Panc1 (cell line): ENCODE measurements at regions not wholly inside any gene's neighbourhood (a gene's known extent, or its start where the extent isn't known, plus 50 kb on each side); places are given as distances from the start of the nearest gene placed in this dataset.

Experiments
- ATAC-seq: fragments of 200-7000 bp; cut with Tn5 transposase; 2 replicates; pipeline ENCODE4 v1.9.1; 2020; ENCODE audit warnings: mild to moderate bottlenecking, moderate library complexity
- BruUV-seq: library from RNA; stranded (reverse); fragments of 400-500 nt; replicated peaks from 2 replicates; lab custom pipeline; 2021; lab: Mats Ljungman, UMichigan
- CTCF ChIA-PET: fragments of 300-600 bp; sonication (Branson Sonifier 250); formaldehyde crosslinking; loops from one replicate; lab custom pipeline; 2022; ENCODE audit warnings: antibody characterized with exemption; lab: Charles Lee
- POLR2A ChIA-PET: fragments of 300-600 bp; sonication (Branson Sonifier 250); formaldehyde crosslinking; loops from one replicate; lab custom pipeline; 2022; ENCODE audit warnings: antibody characterized with exemption; lab: Charles Lee
- DNase-seq: peaks from one replicate; pipeline ENCODE4 v3.0.0-alpha.2; 2010; ENCODE audit warnings: low read depth, low spot score
- H3K27ac ChIP-seq: 2 replicates; pipeline ENCODE4 v1.5.1; 2011; ENCODE audit warnings: mild to moderate bottlenecking, low read length, inconsistent platforms
- H3K27me3 ChIP-seq: fragments of 200-500 bp; sonication (Bioruptor generic); 2 replicates; pipeline ENCODE4 v1.6.0; 2014; ENCODE audit warnings: low read length, inconsistent platforms; ENCODE audit not compliant: control insufficient read depth, insufficient read depth
- H3K36me3 ChIP-seq: fragments of 200-500 bp; sonication (Bioruptor generic); 2 replicates; pipeline ENCODE4 v1.5.1; 2014; ENCODE audit warnings: inconsistent platforms, mild to moderate bottlenecking, low read length, moderate library complexity; ENCODE audit not compliant: control insufficient read depth, insufficient read depth
- H3K4me1 ChIP-seq: 2 replicates; pipeline ENCODE4 v1.5.1; 2011; ENCODE audit warnings: inconsistent platforms, mild to moderate bottlenecking, low read length, moderate library complexity; ENCODE audit not compliant: control insufficient read depth, insufficient read depth
- H3K4me3 ChIP-seq, 2 experiments: 2 replicates each; pipeline ENCODE4 v1.5.1; 2011 to 2012; ENCODE audit warnings: low read depth in 2 of 2, low read length in 2 of 2, mild to moderate bottlenecking in 2 of 2, inconsistent platforms in 1 of 2, moderate library complexity in 1 of 2
- H3K9me3 ChIP-seq: fragments of 200-500 bp; sonication (Bioruptor generic); 2 replicates; pipeline ENCODE4 v1.5.1; 2014; ENCODE audit warnings: low read depth, mild to moderate bottlenecking, inconsistent platforms, low read length, moderate library complexity; ENCODE audit not compliant: control insufficient read depth, insufficient read depth
- POLR2AphosphoS5 ChIP-seq: IDR thresholded peaks from 2 replicates; pipeline ENCODE4 v1.6.1; 2012; ENCODE audit warnings: mild to moderate bottlenecking, low read depth, low read length, moderate library complexity
- SIN3A ChIP-seq: IDR thresholded peaks from 2 replicates; pipeline ENCODE4 v1.6.1; 2012; ENCODE audit warnings: low read depth, mild to moderate bottlenecking, low read length, moderate library complexity, borderline replicate concordance; ENCODE audit not compliant: insufficient read depth
- TCF7L2 ChIP-seq: IDR thresholded peaks from 2 replicates; pipeline ENCODE4 v1.6.1; 2011; ENCODE audit warnings: mild to moderate bottlenecking, low read depth, low read length, inconsistent platforms
- in situ Hi-C: cut with HindIII; loops from 2 replicates; pipeline ENCODE4 v1.10.0; 2016; ENCODE audit warnings: low sequenced_read_pairs, low pct_unique_long_range_greater_than_20kb
- intact Hi-C: fragments of 100-400 bp; cut with micrococcal nuclease; formaldehyde crosslinking; loops from one replicate; pipeline ENCODE4 v1.10.0; 2022; ENCODE audit not compliant: unreplicated experiment
- TF ChIP-seq, protein P1 (sequence below), 2 experiments: IDR thresholded peaks; 2 replicates each; pipeline ENCODE4 v1.6.1; 2011 to 2012; ENCODE audit warnings: low read depth in 2 of 2, control low read depth in 1 of 2, low read length in 1 of 2, mild to moderate bottlenecking in 1 of 2, moderate library complexity in 1 of 2; ENCODE audit not compliant: insufficient read depth in 1 of 2
- TF ChIP-seq, protein P2 (sequence below): fragments of 450-650 bp; IDR thresholded peaks from 2 replicates; pipeline ENCODE4 v1.5.1; 2017; ENCODE audit warnings: mild to moderate bottlenecking

DNA sequence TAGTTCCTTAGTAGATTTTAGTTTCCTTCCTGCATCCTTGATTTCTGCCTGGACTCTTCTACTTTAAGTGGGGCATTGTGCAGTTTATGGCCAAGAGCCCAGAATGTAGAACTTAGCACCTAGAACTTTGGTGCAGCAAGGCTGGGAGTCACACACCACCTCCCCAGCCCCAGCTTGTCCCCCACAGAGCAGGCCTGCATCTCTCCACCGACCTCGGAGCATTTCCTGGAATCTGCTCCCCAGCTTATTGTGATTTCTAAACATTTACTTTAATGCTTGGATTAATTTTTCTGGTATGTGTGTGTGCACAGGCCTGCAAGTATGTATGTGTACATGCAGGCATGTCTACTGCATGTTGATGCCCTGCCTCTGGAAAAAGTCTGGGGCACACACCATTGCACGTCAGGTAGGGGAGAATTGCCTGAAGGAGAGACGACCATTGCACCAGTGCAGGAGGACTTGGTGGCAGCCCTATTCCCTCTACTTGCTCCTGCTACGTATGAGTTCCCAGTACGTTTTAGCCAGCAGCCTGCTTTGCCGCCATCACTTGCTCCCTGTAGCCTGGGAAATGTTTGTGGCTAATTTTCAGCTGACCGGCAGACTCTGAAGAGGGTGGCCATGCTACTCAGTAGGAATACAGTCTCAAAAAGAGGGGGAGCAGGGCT, 419.9 kb upstream of the HS6ST1 start:
- Histone ChIP-seq H3K36me3 (no peaks in the 10 kb centered on the region), H3K27ac (no peak overlapping the region), H3K4me1 (no peaks in the 10 kb centered on the region), H3K4me3 (no peak overlapping the region), H3K27me3 (no peaks in the 10 kb centered on the region), H3K9me3 (no peaks in the 10 kb centered on the region)
- no peak for DNase-seq
- TF ChIP-seq, protein P1, sequence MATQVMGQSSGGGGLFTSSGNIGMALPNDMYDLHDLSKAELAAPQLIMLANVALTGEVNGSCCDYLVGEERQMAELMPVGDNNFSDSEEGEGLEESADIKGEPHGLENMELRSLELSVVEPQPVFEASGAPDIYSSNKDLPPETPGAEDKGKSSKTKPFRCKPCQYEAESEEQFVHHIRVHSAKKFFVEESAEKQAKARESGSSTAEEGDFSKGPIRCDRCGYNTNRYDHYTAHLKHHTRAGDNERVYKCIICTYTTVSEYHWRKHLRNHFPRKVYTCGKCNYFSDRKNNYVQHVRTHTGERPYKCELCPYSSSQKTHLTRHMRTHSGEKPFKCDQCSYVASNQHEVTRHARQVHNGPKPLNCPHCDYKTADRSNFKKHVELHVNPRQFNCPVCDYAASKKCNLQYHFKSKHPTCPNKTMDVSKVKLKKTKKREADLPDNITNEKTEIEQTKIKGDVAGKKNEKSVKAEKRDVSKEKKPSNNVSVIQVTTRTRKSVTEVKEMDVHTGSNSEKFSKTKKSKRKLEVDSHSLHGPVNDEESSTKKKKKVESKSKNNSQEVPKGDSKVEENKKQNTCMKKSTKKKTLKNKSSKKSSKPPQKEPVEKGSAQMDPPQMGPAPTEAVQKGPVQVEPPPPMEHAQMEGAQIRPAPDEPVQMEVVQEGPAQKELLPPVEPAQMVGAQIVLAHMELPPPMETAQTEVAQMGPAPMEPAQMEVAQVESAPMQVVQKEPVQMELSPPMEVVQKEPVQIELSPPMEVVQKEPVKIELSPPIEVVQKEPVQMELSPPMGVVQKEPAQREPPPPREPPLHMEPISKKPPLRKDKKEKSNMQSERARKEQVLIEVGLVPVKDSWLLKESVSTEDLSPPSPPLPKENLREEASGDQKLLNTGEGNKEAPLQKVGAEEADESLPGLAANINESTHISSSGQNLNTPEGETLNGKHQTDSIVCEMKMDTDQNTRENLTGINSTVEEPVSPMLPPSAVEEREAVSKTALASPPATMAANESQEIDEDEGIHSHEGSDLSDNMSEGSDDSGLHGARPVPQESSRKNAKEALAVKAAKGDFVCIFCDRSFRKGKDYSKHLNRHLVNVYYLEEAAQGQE (IDR thresholded peaks at IDR 0.05; ENCODE audit: insufficient read depth in 1 of 2, low read depth in 2 of 2, low read length in 1 of 2), result no peak
- TF ChIP-seq TCF7L2 (no peak), SIN3A (no peak), POLR2AphosphoS5 (no peak)
- TF ChIP-seq, protein P2, sequence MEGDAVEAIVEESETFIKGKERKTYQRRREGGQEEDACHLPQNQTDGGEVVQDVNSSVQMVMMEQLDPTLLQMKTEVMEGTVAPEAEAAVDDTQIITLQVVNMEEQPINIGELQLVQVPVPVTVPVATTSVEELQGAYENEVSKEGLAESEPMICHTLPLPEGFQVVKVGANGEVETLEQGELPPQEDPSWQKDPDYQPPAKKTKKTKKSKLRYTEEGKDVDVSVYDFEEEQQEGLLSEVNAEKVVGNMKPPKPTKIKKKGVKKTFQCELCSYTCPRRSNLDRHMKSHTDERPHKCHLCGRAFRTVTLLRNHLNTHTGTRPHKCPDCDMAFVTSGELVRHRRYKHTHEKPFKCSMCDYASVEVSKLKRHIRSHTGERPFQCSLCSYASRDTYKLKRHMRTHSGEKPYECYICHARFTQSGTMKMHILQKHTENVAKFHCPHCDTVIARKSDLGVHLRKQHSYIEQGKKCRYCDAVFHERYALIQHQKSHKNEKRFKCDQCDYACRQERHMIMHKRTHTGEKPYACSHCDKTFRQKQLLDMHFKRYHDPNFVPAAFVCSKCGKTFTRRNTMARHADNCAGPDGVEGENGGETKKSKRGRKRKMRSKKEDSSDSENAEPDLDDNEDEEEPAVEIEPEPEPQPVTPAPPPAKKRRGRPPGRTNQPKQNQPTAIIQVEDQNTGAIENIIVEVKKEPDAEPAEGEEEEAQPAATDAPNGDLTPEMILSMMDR, result no peak
- intact Hi-C loops, result loop anchor here (10.0 kb wide), 1 partner anchor 1186 kb away; no protein-coding TSS in a partner anchor
- ChIA-PET CTCF (no interaction called here), POLR2A (no interaction called here)
- in situ Hi-C loops, result no loop called here
- ATAC-seq, result no peak
- no TSS peak for BruUV-seq

DNA sequence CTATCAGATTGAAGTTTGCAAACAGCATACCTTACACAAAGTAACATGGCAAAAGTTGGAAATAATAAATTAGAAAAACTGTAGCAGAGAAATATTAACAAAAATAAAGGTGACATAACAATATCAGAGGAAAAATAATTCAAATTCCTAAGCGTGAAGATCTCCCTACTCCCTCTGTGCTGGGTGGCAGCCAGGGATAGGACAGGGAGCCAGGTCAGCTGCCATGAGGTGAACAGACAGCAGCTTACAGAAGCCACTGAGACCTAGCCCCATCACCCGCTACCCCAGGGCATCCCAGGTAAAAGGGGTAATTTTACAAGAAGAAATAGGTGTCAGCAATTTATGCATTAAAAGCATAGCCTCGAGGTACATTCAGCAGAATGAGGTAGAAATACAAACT, 423.8 kb upstream of the HS6ST1 start:
- in situ Hi-C loops, result no loop called here
- Histone ChIP-seq H3K9me3 (no peaks in the 10 kb centered on the region), H3K36me3 (no peaks in the 10 kb centered on the region), H3K27me3 (peaks cover 12% of the 10 kb centered on the region), H3K27ac (no peak overlapping the region), H3K4me1 (no peaks in the 10 kb centered on the region), H3K4me3 (no peak overlapping the region)
- DNase-seq (no peak), ATAC-seq (no peak)
- POLR2A ChIA-PET, result no interaction called here
- CTCF ChIA-PET, result no interaction called here
- intact Hi-C loops, result no loop called here
- TF ChIP-seq TCF7L2, result no peak
- TF ChIP-seq, protein P1 (IDR thresholded peaks at IDR 0.05; ENCODE audit: insufficient read depth in 1 of 2, low read depth in 2 of 2, low read length in 1 of 2), result no peak
- no peak for TF ChIP-seq POLR2AphosphoS5
- TF ChIP-seq SIN3A, result no peak
- TF ChIP-seq, protein P2, result no peak
- BruUV-seq, result no TSS peak
